ENCODE measurements at regions not wholly inside any gene's neighbourhood (a gene's known extent, or its start where the extent isn't known, plus 50 kb on each side); places are given as distances from the start of the nearest gene placed in this dataset.

- no peak overlapping the region for H3K4me3 ChIP-seq
- no peaks in the 10 kb centered on the region for H3K4me1 ChIP-seq
- DNase-seq: no peak
- ATAC-seq: no peak
- H3K27ac ChIP-seq: no peak overlapping the region
- no peaks in the 10 kb centered on the region for H3K36me3 ChIP-seq
- no peaks in the 10 kb centered on the region for H3K9me3 ChIP-seq
- no peaks in the 10 kb centered on the region for H3K27me3 ChIP-seq
- intact Hi-C loops (cut with DNase I): no loop called here
- TF ChIP-seq CTCF (IDR thresholded peaks at IDR 0.05): no peak
Measured at GRCh38 chr3:79885407-79885806, 117.6 kb upstream of the ROBO1 start.

GRCh38 chr3:79884354-79884753 lies 116.6 kb upstream of the ROBO1 start:
- Histone ChIP-seq H3K27ac (no peak overlapping the region), H3K4me1 (no peaks in the 10 kb centered on the region), H3K4me3 (no peak overlapping the region), H3K9me3 (no peaks in the 10 kb centered on the region), H3K27me3 (no peaks in the 10 kb centered on the region), H3K36me3 (no peaks in the 10 kb centered on the region)
- DNase-seq: no peak
- ATAC-seq: no peak
- TF ChIP-seq CTCF (IDR thresholded peaks at IDR 0.05): no peak
- intact Hi-C loops (cut with DNase I): no loop called here

GRCh38 chr3:79881431-79881830 lies 113.6 kb upstream of the ROBO1 start:
- intact Hi-C loops (cut with DNase I): no loop called here
- Histone ChIP-seq H3K4me3 (no peak overlapping the region), H3K36me3 (no peaks in the 10 kb centered on the region), H3K9me3 (no peaks in the 10 kb centered on the region), H3K27me3 (no peaks in the 10 kb centered on the region), H3K27ac (no peak overlapping the region), H3K4me1 (no peaks in the 10 kb centered on the region)
- no peak for ATAC-seq
- no peak for TF ChIP-seq CTCF (IDR thresholded peaks at IDR 0.05)
- no peak for DNase-seq

- no peak for ATAC-seq
- Histone ChIP-seq H3K9me3 (no peaks in the 10 kb centered on the region), H3K36me3 (no peaks in the 10 kb centered on the region), H3K4me3 (no peak overlapping the region), H3K27me3 (no peaks in the 10 kb centered on the region), H3K27ac (no peak overlapping the region), H3K4me1 (no peaks in the 10 kb centered on the region)
- TF ChIP-seq CTCF (IDR thresholded peaks at IDR 0.05): no peak
- intact Hi-C loops (cut with DNase I): no loop called here
- DNase-seq: no peak
Measured at GRCh38 chr3:79878708-79879107, 110.9 kb upstream of the ROBO1 start.

GRCh38 chr3:79874646-79875045 lies 106.8 kb upstream of the ROBO1 start:
- Histone ChIP-seq H3K4me3 (no peak overlapping the region), H3K36me3 (no peaks in the 10 kb centered on the region), H3K4me1 (no peaks in the 10 kb centered on the region), H3K9me3 (no peaks in the 10 kb centered on the region), H3K27me3 (no peaks in the 10 kb centered on the region), H3K27ac (no peak overlapping the region)
- intact Hi-C loops (cut with DNase I): no loop called here
- no peak for DNase-seq
- no peak for TF ChIP-seq CTCF (IDR thresholded peaks at IDR 0.05)
- ATAC-seq: no peak

GRCh38 chr3:79872483-79872882 lies 104.7 kb upstream of the ROBO1 start:
- Histone ChIP-seq H3K4me3 (no peak overlapping the region), H3K27ac (no peak overlapping the region), H3K27me3 (no peaks in the 10 kb centered on the region), H3K36me3 (no peaks in the 10 kb centered on the region), H3K9me3 (no peaks in the 10 kb centered on the region), H3K4me1 (no peaks in the 10 kb centered on the region)
- no peak for TF ChIP-seq CTCF (IDR thresholded peaks at IDR 0.05)
- intact Hi-C loops (cut with DNase I): no loop called here
- ATAC-seq (no peak), DNase-seq (no peak)

Measured in upper lobe of right lung (tissue), 1 donor.